ENCODE measurements at regions not wholly inside any gene's neighbourhood (a gene's known extent, or its start where the extent isn't known, plus 50 kb on each side); places are given as distances from the start of the nearest gene placed in this dataset.
"Not testable (repeated sequence)": the region's sequence is repeated elsewhere in the genome, so short reads cannot be mapped to it uniquely, and the experiment has no call there.

GRCh38 chr3:110886222-110886893, 185.3 kb upstream of the NECTIN3 start:
- no peak for DNase-seq (ENCODE audit: low read depth)

GRCh38 chr3:110887176-110887575, 184.4 kb upstream of the NECTIN3 start:
- DNase-seq (ENCODE audit: low read depth): no peak

GRCh38 chr3:110888625-110889375, 182.8 kb upstream of the NECTIN3 start:
- DNase-seq (ENCODE audit: low read depth): peak; percentile 7

DNA sequence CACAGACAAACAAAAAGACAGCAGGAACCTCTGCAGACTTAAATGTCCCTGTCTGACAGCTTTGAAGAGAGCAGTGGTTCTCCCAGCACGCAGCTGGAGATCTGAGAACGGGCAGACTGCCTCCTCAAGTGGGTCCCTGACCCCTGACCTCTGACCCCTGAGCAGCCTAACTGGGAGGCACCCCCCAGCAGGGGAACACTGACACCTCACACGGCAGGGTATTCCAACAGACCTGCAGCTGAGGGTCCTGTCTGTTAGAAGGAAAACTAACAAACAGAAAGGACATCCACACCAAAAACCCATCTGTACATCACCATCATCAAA, 182.3 kb upstream of the NECTIN3 start:
- not testable (repeated sequence) for DNase-seq (ENCODE audit: low read depth)

- DNase-seq (ENCODE audit: low read depth): peak; percentile 51
Measured at GRCh38 chr3:110894574-110894973, 177.0 kb upstream of the NECTIN3 start.

DNA sequence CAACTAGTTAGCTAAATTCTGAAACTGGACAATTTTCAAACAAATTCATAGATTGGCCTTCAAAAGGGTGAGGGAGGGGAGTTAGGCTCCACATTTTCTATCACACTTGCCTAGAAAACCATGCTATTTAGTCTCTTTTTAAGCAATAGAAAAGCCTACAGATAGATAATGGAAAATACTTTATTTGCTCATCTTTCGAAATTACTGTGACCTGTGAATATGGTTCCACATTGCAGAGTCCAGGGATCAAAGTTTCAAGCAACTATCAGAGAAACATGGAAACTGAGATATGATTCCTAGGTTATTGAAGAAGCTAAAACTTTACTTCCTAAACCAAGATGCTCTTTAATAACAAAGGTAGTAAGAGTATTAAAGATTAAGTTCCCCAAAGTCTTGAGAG, 176.6 kb upstream of the NECTIN3 start:
- no peak for DNase-seq (ENCODE audit: low read depth)

DNA sequence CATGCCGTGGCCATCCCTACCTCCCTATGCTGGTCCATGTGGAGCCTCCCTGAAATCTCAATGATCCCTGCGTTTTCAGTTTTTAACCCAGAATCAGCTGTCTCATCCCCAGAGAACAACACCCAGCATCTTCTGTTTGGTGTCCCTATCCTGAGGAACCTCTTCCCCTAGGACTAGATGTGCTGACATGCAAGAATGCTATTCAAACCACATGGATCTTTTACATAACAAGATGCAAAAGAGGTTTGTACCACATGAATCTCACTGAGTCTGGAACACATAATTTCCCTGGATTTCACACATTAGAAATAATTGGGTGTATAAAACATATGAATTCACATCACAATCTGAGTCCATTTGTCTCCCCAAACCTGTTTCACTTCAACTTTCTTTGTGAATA, 174.6 kb upstream of the NECTIN3 start:
- no peak for DNase-seq (ENCODE audit: low read depth)

GRCh38 chr3:110900576-110900975, 171.0 kb upstream of the NECTIN3 start:
- peak; percentile 73 for DNase-seq (ENCODE audit: low read depth)

- DNase-seq (ENCODE audit: low read depth): no peak
Measured at GRCh38 chr3:110901536-110901935, 170.1 kb upstream of the NECTIN3 start.

DNA sequence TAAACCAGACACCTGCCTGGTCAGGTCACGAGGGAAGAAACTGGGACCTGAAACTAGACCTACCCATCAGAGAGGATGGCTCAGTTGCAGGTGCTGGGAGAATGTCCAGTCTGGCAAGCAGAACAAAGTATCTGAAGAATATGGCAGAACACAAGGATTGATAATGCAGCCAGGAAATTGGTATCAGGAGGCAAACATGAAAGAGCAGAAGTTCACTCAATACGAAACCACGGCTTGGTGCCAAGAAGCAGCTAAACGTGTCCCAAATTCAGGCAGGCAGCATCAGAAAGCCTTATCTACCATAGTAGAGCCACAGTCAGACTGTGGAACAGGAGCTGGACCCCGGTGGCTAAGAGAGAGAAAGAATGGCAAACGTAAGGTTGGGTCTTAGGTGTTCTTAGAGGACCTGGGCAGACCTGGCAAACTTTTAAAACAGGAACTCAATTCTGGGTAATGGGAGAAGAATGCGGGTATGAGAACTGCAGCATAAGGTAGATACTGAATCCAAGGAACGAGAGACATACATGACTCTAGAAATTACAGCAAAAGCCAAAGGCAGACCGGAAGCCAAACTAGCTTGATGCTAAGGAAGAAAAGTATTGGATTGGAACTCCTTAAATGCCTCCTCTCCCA, 169.0 kb upstream of the NECTIN3 start:
- no peak for DNase-seq (ENCODE audit: low read depth)

- DNase-seq (ENCODE audit: low read depth): peak; percentile 22
Measured at GRCh38 chr3:110903771-110904519, 167.7 kb upstream of the NECTIN3 start.

DNA sequence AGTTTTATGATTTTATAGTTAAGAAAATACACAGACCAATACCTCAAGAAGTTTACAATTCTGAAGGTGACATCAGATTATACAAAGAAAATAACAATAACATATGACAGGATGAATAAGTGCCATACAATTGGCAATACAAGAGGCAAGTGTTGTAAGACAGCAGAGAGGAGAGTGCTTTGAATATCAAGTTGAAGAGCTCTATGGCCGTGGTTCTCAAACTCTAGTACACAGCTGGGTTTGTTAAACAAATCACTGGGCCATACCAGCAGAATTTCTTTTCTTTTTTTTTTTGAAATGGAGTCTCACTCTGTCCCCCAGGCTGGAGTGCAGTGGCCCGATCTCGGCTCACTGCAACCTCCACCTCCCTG, 167.1 kb upstream of the NECTIN3 start:
- no peak for DNase-seq (ENCODE audit: low read depth)

- no peak for DNase-seq (ENCODE audit: low read depth)
Measured at GRCh38 chr3:110905121-110905520, 166.5 kb upstream of the NECTIN3 start.

DNA sequence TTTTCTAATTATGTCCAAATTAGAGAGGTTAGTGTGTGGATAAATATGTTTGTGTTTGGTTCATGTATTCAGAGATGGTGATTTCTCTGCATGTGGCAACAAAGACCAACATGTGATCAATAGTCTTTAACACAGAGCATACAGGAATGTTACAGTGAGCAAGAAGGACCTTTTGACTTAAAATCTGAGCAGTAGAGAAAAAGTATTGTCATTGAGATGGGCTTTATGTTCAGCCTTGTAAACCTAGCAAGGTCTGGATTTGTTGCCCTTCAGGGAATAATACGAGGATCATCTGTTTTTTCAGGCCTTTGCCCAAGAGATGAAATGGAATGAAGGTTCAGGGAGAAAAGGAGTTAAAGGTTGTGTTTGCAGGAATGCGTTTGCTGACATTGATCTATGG, 161.8 kb upstream of the NECTIN3 start:
- DNase-seq (ENCODE audit: low read depth): no peak

DNA sequence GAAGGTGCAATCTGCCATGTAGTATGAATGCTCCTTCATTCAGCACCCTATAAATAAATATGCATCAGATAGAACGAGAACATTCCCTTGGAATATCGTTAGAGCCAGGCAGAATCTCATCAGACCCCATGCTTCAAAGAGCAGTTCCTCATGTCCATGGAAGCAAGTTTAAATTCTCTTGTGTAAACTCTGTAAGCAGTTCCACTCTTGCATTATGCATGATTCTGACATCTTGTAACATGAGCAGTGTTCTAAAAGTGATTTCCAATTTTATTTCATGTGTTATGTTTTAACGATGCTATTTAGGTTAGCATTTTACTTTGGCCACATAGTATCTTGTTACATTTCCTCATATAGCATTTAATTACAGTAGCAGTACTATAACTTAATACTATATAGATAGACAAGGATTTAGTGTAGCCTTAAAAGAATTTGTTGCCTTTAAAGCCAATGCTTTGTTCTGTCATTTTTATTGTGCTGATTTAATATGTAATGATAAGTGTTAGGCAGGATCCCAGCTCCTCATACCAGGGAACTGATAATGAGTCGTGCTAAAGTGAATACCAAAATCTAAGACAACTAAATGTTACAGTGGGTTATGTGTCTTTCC, 161.2 kb upstream of the NECTIN3 start:
- DNase-seq (ENCODE audit: low read depth): no peak

GRCh38 chr3:110918963-110919362, 152.7 kb upstream of the NECTIN3 start:
- DNase-seq (ENCODE audit: low read depth): no peak

- no peak for DNase-seq (ENCODE audit: low read depth)
Measured at GRCh38 chr3:110925798-110926197, 145.8 kb upstream of the NECTIN3 start.

DNA sequence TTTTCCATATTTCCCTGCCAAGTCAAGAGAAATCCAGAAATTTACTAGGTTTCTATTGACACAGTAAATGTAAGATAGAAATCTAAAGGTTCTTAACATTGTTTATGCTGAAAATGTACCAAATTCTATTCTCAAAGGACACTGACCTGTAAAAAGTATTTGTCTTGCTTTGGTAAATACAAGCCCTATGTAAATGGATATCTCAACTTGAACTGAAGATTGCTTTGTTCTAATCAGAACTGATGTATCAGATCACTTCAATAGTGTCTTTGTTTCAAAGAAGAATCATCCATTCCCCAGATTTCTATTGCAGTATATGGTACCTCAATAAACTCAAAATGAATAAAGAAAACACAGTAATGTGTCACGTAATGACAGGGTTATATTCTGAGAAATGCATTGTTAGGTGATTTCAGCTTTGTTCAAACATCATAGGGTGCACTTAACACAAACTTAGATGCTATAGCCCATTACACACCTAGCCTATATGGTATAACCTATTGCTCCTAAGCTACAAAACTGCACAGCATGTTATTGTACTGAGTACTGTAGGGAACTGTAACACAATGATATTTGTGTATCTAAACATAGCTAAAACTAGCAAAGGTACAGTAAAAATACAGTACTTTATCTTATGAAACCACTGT, 143.5 kb upstream of the NECTIN3 start:
- DNase-seq (ENCODE audit: low read depth): no peak

- peak; percentile 21 for DNase-seq (ENCODE audit: low read depth)
Measured at GRCh38 chr3:110929816-110930215, 141.8 kb upstream of the NECTIN3 start.

DNA sequence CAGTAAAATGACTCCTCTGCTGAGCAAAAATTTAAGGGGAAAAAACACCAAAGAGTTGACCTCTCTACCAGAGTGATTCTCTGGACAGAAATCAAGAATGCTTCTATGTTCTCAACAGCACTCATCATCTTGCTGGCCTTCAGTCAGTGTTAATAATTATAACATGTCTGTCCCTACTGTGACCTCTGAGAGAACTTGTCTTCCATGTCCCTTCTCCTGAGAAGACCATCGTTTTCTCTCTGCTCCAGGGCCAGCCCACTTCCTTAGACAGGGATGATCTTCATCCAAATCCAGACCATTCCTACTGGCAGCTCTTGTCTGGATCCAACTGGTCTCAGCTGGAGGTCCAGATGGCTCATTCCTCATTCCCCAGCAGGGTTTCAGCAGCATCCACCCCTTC, 139.0 kb upstream of the NECTIN3 start:
- peak; percentile 20 for DNase-seq (ENCODE audit: low read depth)

GRCh38 chr3:110933821-110934426, 137.7 kb upstream of the NECTIN3 start:
- peak; percentile 34 for DNase-seq (ENCODE audit: low read depth)

Measured in M059J (cell line).